ENCODE measurements at regions not wholly inside any gene's neighbourhood (a gene's known extent, or its start where the extent isn't known, plus 50 kb on each side); places are given as distances from the start of the nearest gene placed in this dataset.

GRCh38 chr5:109998726-109999125 lies 309.0 kb downstream of the MAN2A1 start:
- TF ChIP-seq CTCF (conservative IDR thresholded peaks at IDR 0.05; ENCODE audit: low read depth in 2 of 2) = no peak
- TF ChIP-seq REST (IDR thresholded peaks at IDR 0.05; ENCODE audit: unreplicated experiment) = no peak
- no peak for TF ChIP-seq EZH2 (IDR thresholded peaks at IDR 0.05; ENCODE audit: low read depth, unreplicated experiment)
- no peak for TF ChIP-seq EZH2phosphoT487 (IDR thresholded peaks at IDR 0.05; ENCODE audit: unreplicated experiment)
- no peak for TF ChIP-seq POLR2AphosphoS5 (IDR thresholded peaks at IDR 0.05; ENCODE audit: low read depth)
- no peak for TF ChIP-seq NANOG (IDR thresholded peaks at IDR 0.05; ENCODE audit: borderline replicate concordance)
- TF ChIP-seq ZNF331 (CRISPR knock-in tag; IDR thresholded peaks at IDR 0.05; ENCODE audit: low read depth) = no peak
- TF ChIP-seq JUNB (IDR thresholded peaks at IDR 0.05; ENCODE audit: unreplicated experiment) = no peak
- TF ChIP-seq CREB1 (CRISPR knock-in tag; IDR thresholded peaks at IDR 0.05; ENCODE audit: low read depth) = no peak
- no peak for TF ChIP-seq ETS1 (IDR thresholded peaks at IDR 0.05)
- no peak for TF ChIP-seq ZNF114 (CRISPR knock-in tag; IDR thresholded peaks at IDR 0.05)
- no peak for TF ChIP-seq STAT1 (IDR thresholded peaks at IDR 0.05; ENCODE audit: unreplicated experiment)
- TF ChIP-seq ZNF462 (CRISPR knock-in tag; IDR thresholded peaks at IDR 0.05) = no peak

Measured in GM23338 (cell line).